Ascending aorta (tissue), 2 donors: ENCODE measurements at regions not wholly inside any gene's neighbourhood (a gene's known extent, or its start where the extent isn't known, plus 50 kb on each side); places are given as distances from the start of the nearest gene placed in this dataset.

ENCODE experiments used
- DNase-seq, 2 donors: peaks; one replicate each; pipeline ENCODE4 v3.0.0-alpha.2; 2019; ENCODE audit warnings: low spot score in 2 of 2
- H3K27ac ChIP-seq, 2 donors: fragments of 200-600 bp; sonication (generic); one replicate each; pipeline ENCODE4 v1.5.1; 2016 to 2017; ENCODE audit warnings: mild to moderate bottlenecking in 1 of 2
- H3K27me3 ChIP-seq: fragments of 200-600 bp; sonication (generic); one replicate; pipeline ENCODE4 v1.5.1; 2017
- H3K36me3 ChIP-seq, 2 donors: fragments of 200-600 bp; sonication (generic); one replicate each; pipeline ENCODE4 v1.5.1; 2016
- H3K4me1 ChIP-seq, 2 donors: fragments of 200-600 bp; sonication (generic); one replicate each; pipeline ENCODE4 v1.5.1; 2016 to 2017; ENCODE audit warnings: mild to moderate bottlenecking in 1 of 2
- H3K4me3 ChIP-seq, 2 donors: fragments of 200-600 bp; sonication (generic); one replicate each; pipeline ENCODE4 v1.5.1; 2016 to 2017; ENCODE audit warnings: mild to moderate bottlenecking in 1 of 2
- H3K9me3 ChIP-seq, 2 donors: fragments of 200-600 bp; sonication (generic); one replicate each; pipeline ENCODE4 v1.5.1; 2016
- CTCF ChIP-seq, 3 experiments: fragments of 200-600 bp in 2 of 3; fragments of 450-650 bp in 1 of 3; sonication (generic) in 2 of 3; IDR thresholded peaks; one replicate each; pipeline ENCODE4 v1.5.1; 2016 to 2019; ENCODE audit warnings: antibody characterized with exemption in 3 of 3, mild to moderate bottlenecking in 1 of 3, moderate library complexity in 1 of 3
- intact Hi-C: fragments of 100-400 bp; cut with DNase I; formaldehyde crosslinking; loops from one replicate; pipeline ENCODE4 v1.15.1; 2023

DNA sequence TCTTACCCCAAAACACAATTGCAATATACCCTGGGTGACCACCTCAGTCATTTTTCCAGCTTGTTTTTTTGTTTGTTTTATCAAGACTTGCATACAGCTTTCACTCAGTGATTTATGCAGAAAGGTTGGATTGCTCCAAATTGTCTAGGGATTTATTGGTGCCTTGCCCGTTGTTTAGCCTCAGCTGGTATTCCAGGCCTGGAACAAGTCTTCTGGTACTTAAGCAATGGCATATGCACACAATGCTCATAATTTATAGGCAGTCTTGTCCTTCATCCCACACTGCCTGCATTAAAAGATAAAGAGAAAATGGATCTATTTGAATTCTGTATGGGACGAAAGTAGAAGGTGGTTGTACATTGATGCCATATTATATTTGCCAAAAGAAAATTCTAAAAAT is 392.5 kb downstream of the ADAMTS20 start:
- DNase-seq, result no peak
- Histone ChIP-seq H3K4me3 (no peak overlapping the region), H3K36me3 (no peaks in the 10 kb centered on the region), H3K27me3 (no peaks in the 10 kb centered on the region), H3K27ac (no peak overlapping the region), H3K4me1 (no peaks in the 10 kb centered on the region), H3K9me3 (no peaks in the 10 kb centered on the region)
- intact Hi-C loops, result no loop called here
- no peak for TF ChIP-seq CTCF (IDR thresholded peaks at IDR 0.05)

DNA sequence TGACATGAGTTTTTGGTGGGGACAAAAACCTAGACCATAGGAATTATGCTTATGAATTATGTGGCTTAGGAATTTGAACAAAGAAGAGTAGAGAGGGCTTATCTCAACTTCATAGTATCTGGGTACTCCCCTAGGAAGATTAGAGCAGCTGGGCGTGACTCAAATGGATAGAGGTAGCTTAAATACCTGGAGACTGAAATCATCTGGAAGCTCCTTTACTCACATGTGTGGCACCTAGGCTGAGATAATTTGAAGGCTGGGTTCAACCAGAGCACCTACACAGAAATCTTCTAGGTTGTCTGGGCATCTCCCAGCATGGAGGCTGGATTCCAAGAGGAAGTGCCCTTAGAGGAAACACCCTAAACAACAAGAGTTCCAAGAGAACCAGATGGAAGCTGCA is 393.9 kb downstream of the ADAMTS20 start:
- DNase-seq, result no peak
- Histone ChIP-seq H3K4me3 (no peak overlapping the region), H3K9me3 (no peaks in the 10 kb centered on the region), H3K27me3 (no peaks in the 10 kb centered on the region), H3K4me1 (no peaks in the 10 kb centered on the region), H3K27ac (no peak overlapping the region), H3K36me3 (no peaks in the 10 kb centered on the region)
- intact Hi-C loops, result no loop called here
- no peak for TF ChIP-seq CTCF (IDR thresholded peaks at IDR 0.05)

DNA sequence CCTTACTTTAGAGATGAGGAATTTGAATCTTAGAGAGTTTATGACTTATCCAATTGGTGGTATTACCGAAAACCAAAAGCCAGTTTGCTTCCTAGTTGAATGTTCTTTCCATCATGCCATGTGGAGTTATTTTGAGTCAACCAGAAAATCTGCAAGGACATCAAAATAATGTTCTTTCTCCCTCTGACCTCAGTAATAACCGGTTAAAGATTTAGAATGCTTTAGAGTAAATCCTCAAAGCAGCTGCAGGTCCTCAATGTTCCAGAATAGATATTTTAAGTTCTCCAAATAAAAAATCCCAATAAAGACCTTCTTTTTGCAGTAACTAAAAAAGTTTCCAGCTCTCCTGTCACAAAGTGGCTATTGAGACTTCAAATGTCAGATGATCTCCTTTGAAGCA is 396.6 kb downstream of the ADAMTS20 start:
- Histone ChIP-seq H3K27ac (no peak overlapping the region), H3K4me1 (no peaks in the 10 kb centered on the region), H3K4me3 (no peak overlapping the region), H3K27me3 (no peaks in the 10 kb centered on the region), H3K36me3 (no peaks in the 10 kb centered on the region), H3K9me3 (no peaks in the 10 kb centered on the region)
- intact Hi-C loops, result no loop called here
- TF ChIP-seq CTCF (IDR thresholded peaks at IDR 0.05), result no peak
- no peak for DNase-seq

GRCh38 chr12:43154498-43155045 is 397.4 kb downstream of the ADAMTS20 start:
- Histone ChIP-seq H3K27me3 (no peaks in the 10 kb centered on the region), H3K36me3 (no peaks in the 10 kb centered on the region), H3K27ac (no peak overlapping the region), H3K9me3 (no peaks in the 10 kb centered on the region), H3K4me1 (no peaks in the 10 kb centered on the region), H3K4me3 (no peak overlapping the region)
- no peak for DNase-seq
- intact Hi-C loops, result no loop called here
- TF ChIP-seq CTCF (IDR thresholded peaks at IDR 0.05), result no peak

- H3K36me3 ChIP-seq, result no peaks in the 10 kb centered on the region
- intact Hi-C loops, result no loop called here
- H3K27ac ChIP-seq, result no peak overlapping the region
- no peak for TF ChIP-seq CTCF (IDR thresholded peaks at IDR 0.05)
- DNase-seq, result no peak
- no peaks in the 10 kb centered on the region for H3K27me3 ChIP-seq
- no peaks in the 10 kb centered on the region for H3K4me1 ChIP-seq
- no peak overlapping the region for H3K4me3 ChIP-seq
- no peaks in the 10 kb centered on the region for H3K9me3 ChIP-seq
These were observed 400.5 kb downstream of the ADAMTS20 start for GRCh38 chr12:43151441-43151981.

DNA sequence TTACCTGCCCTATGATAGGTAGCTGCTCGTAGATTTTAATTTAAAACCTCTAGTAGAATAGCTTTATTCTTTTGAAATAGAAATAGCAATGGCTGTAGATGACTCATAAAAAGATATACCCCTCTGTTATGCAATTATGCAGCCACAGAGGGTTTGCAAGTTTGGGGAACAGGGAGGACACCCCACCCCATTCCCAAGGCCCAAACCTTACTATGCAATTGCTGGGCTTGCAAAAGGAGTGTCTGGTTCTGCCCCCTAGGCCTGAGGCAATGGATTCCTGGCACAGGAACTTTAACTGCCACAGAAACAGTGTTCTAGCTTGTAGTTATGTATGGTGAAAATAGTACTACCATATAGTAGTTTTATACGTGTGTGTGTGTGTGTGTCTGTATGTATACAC is 403.3 kb downstream of the ADAMTS20 start:
- Histone ChIP-seq H3K27me3 (no peaks in the 10 kb centered on the region), H3K4me3 (no peak overlapping the region), H3K4me1 (no peaks in the 10 kb centered on the region), H3K9me3 (no peaks in the 10 kb centered on the region), H3K36me3 (no peaks in the 10 kb centered on the region), H3K27ac (no peak overlapping the region)
- DNase-seq, result no peak
- TF ChIP-seq CTCF (IDR thresholded peaks at IDR 0.05), result no peak
- intact Hi-C loops, result no loop called here
